VCaP (cell line): ENCODE measurements at regions not wholly inside any gene's neighbourhood (a gene's known extent, or its start where the extent isn't known, plus 50 kb on each side); places are given as distances from the start of the nearest gene placed in this dataset.

Experiments used
- H3K27ac ChIP-seq: fragments of 450-650 bp; 2 replicates; pipeline ENCODE4 v1.5.1; 2017
- TF ChIP-seq, protein P1 (sequence below): fragments of 450-650 bp; conservative IDR thresholded peaks from 2 replicates; pipeline ENCODE4 v1.5.1; 2017; ENCODE audit warnings: mild to moderate bottlenecking, moderate library complexity

DNA sequence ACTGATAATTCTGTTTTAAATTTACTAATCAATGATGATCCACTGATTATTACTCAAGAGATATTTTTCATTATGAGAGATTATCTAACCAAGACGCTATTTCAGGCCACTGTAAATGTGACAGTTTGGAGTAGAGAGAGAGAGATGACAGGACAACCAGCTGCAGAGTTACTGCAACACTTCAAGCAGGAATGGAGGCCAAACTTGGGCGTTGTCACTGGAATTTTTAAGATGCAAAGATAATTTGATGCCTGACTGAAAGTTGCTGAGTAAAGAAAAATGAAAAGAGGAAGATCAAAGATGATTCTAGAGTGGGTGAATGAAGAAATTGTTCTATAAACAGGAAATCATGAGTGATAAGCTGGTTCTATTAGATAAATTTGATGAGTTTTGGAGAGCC is 1302.1 kb upstream of the TMEFF2 start:
- TF ChIP-seq, protein P1, sequence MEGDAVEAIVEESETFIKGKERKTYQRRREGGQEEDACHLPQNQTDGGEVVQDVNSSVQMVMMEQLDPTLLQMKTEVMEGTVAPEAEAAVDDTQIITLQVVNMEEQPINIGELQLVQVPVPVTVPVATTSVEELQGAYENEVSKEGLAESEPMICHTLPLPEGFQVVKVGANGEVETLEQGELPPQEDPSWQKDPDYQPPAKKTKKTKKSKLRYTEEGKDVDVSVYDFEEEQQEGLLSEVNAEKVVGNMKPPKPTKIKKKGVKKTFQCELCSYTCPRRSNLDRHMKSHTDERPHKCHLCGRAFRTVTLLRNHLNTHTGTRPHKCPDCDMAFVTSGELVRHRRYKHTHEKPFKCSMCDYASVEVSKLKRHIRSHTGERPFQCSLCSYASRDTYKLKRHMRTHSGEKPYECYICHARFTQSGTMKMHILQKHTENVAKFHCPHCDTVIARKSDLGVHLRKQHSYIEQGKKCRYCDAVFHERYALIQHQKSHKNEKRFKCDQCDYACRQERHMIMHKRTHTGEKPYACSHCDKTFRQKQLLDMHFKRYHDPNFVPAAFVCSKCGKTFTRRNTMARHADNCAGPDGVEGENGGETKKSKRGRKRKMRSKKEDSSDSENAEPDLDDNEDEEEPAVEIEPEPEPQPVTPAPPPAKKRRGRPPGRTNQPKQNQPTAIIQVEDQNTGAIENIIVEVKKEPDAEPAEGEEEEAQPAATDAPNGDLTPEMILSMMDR = no peak
- H3K27ac ChIP-seq = no peak overlapping the region

DNA sequence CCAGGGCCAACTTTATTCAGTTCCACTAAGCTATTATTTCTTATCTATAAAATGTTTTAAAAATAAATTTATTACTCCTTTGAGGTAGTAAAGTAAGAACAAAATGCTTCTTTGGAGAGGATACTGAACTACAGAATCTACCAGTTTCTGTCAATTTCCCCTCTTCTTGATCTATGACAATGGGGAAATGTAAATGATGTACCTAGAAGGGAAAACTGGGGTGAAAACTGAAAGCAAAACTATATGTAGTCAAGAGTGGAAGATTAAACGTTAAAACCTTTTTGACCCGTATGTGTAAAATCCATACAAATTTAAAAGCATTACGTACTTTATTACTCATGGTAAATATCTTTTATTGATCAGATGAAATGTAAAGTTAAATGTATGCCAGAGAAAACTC is 1287.8 kb upstream of the TMEFF2 start:
- TF ChIP-seq, protein P1 = no peak
- no peak overlapping the region for H3K27ac ChIP-seq

DNA sequence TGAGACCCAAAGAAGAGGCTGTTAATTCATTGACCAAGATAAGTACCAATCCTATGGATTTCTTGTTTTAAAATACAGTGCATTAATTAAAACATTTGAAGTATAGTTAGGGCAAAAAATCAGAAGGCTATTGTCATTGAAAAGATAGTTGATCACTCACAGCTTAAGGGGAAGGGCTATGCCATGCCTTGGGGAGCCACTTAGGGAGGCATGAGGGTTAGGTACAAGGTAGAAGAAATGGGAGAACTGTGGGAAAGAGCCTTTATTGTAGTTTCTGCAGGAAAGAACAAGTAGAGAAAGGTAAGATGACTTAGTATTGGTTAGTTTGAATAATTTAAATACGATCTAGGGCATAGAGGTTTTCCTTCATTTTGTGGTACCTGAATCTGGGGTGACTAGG is 1285.5 kb upstream of the TMEFF2 start:
- TF ChIP-seq, protein P1 = no peak
- no peak overlapping the region for H3K27ac ChIP-seq

DNA sequence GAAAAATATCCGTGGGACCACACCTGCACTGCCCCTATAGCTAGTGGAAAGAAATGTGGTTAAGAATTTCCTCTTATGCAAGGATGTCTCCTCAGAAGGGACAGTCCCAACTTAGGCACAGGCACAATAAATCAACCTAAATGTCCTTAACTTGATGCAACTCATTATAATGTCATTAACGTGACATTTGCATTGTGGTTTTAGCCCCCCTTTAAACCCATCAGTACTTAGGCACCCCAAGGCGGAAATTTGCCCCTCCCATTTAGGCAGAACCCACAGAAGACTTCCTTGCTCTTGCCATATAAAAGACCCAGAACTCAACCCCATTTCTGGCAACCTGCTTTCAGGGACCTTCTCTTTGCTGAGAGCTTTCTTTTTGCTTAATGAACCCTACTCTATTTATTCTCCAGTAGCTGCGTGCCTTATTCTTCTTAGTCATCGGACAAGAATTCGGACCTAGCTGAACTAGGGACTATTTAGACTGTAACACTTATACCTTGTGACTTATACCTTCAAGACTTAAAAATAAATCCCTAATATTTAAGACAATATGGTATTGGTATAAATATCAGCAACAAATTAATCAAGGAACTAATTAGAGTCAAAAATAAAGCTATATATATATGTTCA is 1281.6 kb upstream of the TMEFF2 start:
- TF ChIP-seq, protein P1 = no peak
- H3K27ac ChIP-seq = peak overlapping the region; percentile 85

DNA sequence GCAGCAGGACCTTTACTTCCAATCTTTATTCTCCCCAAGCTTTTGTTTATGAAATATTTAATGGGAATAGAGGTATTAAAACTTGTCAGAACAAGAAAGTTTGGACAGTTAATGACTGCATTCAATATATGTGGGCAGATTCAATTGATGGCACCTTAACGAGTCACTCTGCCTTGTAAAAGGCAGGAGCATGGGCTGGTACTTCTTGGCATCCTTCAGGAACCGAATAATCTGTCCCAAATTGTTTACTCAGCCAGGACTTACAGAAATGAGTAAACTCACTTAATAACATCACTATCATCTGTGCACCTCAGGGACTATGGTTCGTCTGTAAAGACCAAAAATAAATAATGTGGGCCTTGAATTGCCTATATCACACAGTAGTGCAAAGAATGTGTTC is 1280.3 kb upstream of the TMEFF2 start:
- peak overlapping the region; percentile 85 for H3K27ac ChIP-seq

DNA sequence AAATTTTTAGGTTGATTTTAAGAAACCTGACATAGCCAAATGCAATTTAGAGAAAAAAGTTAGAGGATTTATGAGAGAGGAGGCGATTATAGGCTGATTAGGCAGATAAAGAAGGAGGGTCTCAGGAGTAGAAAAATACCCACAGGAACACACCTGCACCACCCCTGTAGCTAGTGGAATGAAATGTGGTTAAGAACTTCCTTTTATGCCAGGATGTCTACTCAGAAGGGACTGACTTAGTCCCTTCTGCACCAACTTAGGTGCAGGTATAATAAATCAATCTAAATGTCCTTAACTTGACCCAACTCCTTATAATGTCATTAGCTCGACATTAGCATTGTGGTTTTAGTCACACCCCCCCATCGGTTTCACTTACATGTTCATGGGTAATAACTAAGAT is 1274.5 kb upstream of the TMEFF2 start:
- H3K27ac ChIP-seq = no peak overlapping the region
- TF ChIP-seq, protein P1 = no peak

More for the DNA sequence above, 1280.3 kb upstream of the TMEFF2 start:
- TF ChIP-seq, protein P1 = no peak

DNA sequence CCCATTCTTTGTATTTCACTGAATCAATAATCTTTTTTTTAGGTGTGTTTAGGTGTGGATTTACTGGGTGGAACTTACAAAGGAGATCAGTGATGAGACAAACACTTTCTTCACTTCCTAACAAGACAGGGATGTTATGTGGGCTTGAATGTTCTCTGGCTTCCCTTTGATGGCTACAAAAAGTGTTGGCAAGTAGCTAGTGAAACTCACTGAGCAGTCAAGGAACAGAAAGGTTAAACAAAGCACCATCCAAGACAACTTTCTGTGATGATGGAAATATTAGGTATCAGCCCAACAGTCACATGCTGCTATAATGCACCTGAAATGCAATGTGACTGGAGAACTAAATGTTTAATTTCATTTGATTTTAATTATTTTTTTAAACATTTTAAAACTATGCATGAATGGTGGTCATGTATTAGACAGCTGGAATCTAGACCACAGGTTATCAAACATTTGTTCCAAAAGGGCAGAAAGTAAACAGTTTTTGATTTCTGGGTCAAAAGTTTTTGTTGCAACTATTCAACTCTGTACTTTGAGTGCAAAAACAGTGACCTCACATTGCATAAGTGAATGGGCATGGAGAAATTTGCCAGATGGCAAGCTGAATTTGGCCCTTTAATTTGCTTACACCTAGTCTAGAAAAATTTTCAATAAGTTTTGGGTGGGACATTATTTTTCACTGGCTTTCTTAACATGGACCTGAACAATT is 1272.7 kb upstream of the TMEFF2 start:
- TF ChIP-seq, protein P1 = no peak
- H3K27ac ChIP-seq = no peak overlapping the region
